K562 (cell line): ENCODE measurements at regions not wholly inside any gene's neighbourhood (a gene's known extent, or its start where the extent isn't known, plus 50 kb on each side); places are given as distances from the start of the nearest gene placed in this dataset.
A peak's percentile ranks its signal among the peaks of the same experiment; 100 is the strongest.

ENCODE experiments used
- BRF1 ChIP-seq: IDR thresholded peaks from 3 replicates; pipeline ENCODE4 v1.6.1; 2011; ENCODE audit warnings: borderline replicate concordance, mild to moderate bottlenecking; ENCODE audit not compliant: insufficient read length; ENCODE audit errors: extremely low read depth
- E2F6 ChIP-seq, 2 experiments: IDR thresholded peaks; 2 replicates each; pipeline ENCODE4 v1.6.1; 2011; ENCODE audit warnings: borderline replicate concordance in 1 of 2, control low read depth in 1 of 2, low read depth in 1 of 2, low read length in 1 of 2, mild to moderate bottlenecking in 1 of 2, mixed read lengths in 1 of 2, moderate library complexity in 1 of 2; ENCODE audit not compliant: insufficient read depth in 1 of 2, insufficient read length in 1 of 2, poor library complexity in 1 of 2, severe bottlenecking in 1 of 2; ENCODE audit errors: extremely low read depth in 1 of 2
- FOXP1 ChIP-seq: sonication (generic); formaldehyde crosslinking; IDR thresholded peaks from 2 replicates; pipeline ENCODE4 v1.8.0; 2022; ENCODE audit warnings: mild to moderate bottlenecking, missing genetic modification reagents
- GABPB1 ChIP-seq: sonication (generic); formaldehyde crosslinking; IDR thresholded peaks from 2 replicates; pipeline ENCODE4 v1.8.0; 2022; ENCODE audit warnings: mild to moderate bottlenecking, missing genetic modification reagents
- GATA2 ChIP-seq: sonication (generic); formaldehyde crosslinking; IDR thresholded peaks from 2 replicates; pipeline ENCODE4 v1.4.0; 2020; ENCODE audit warnings: mild to moderate bottlenecking, missing genetic modification reagents
- GATAD2B ChIP-seq: fragments of 450-650 bp; IDR thresholded peaks from 2 replicates; pipeline ENCODE4 v1.6.1; 2017; ENCODE audit warnings: mild to moderate bottlenecking, borderline replicate concordance
- GTF3C2 ChIP-seq: IDR thresholded peaks from 3 replicates; pipeline ENCODE4 v1.6.1; 2011; ENCODE audit warnings: borderline replicate concordance, mild to moderate bottlenecking, moderate library complexity; ENCODE audit not compliant: insufficient read length; ENCODE audit errors: extremely low read depth
- HDAC3 ChIP-seq: fragments of 450-650 bp; IDR thresholded peaks from 2 replicates; pipeline ENCODE4 v1.6.1; 2018; ENCODE audit warnings: borderline replicate concordance, mild to moderate bottlenecking, moderate library complexity; ENCODE audit not compliant: partially characterized antibody
- KDM4B ChIP-seq, 2 experiments: fragments of 450-650 bp in 1 of 2; sonication (generic) in 1 of 2; IDR thresholded peaks; 2 replicates each; pipeline ENCODE4 v1.6.1; 2016 to 2017; ENCODE audit warnings: borderline replicate concordance in 2 of 2, antibody characterized with exemption in 1 of 2, low read depth in 1 of 2, mild to moderate bottlenecking in 1 of 2
- NR1H2 ChIP-seq: sonication (generic); formaldehyde crosslinking; IDR thresholded peaks from 2 replicates; pipeline ENCODE4 v1.4.0; 2020; ENCODE audit warnings: mild to moderate bottlenecking, missing genetic modification reagents
- NR2C1 ChIP-seq, 2 experiments: fragments of 450-650 bp; IDR thresholded peaks; 2 replicates each; pipeline ENCODE4 v1.6.1; 2017; ENCODE audit warnings: mild to moderate bottlenecking in 2 of 2, antibody characterized with exemption in 1 of 2, inconsistent platforms in 1 of 2, missing compliant biosample characterization in 1 of 2, missing genetic modification characterization in 1 of 2
- NR4A1 ChIP-seq, 2 experiments: fragments of 250-450 bp in 1 of 2; fragments of 450-650 bp in 1 of 2; sonication (Bioruptor Pico) in 1 of 2; IDR thresholded peaks; 2 replicates each; pipeline versions ENCODE4 v1.4.0 to v1.6.1; 2016 to 2020; ENCODE audit warnings: mild to moderate bottlenecking in 2 of 2, missing compliant biosample characterization in 1 of 2, missing genetic modification characterization in 1 of 2, moderate library complexity in 1 of 2
- TCF15 ChIP-seq: fragments of 250-450 bp; sonication (Bioruptor Pico); IDR thresholded peaks from 2 replicates; pipeline ENCODE4 v1.8.0; 2022; ENCODE audit warnings: moderate library complexity, mild to moderate bottlenecking, inconsistent platforms
- TRIM28 ChIP-seq: fragments of 450-650 bp; IDR thresholded peaks from 2 replicates; pipeline ENCODE4 v1.6.1; 2017
- ZBTB11 ChIP-seq, 3 experiments: fragments of 200-800 bp in 1 of 3; fragments of 250-450 bp in 1 of 3; fragments of 450-650 bp in 1 of 3; sonication (Bioruptor Pico) in 1 of 3; sonication (Bioruptor generic) in 1 of 3; formaldehyde crosslinking in 1 of 3; IDR thresholded peaks; 2 replicates each; pipeline versions ENCODE4 v1.6.1 to v1.8.0; 2016 to 2022; ENCODE audit warnings: mild to moderate bottlenecking in 2 of 3, missing genetic modification characterization in 2 of 3, missing compliant biosample characterization in 1 of 3, moderate library complexity in 1 of 3
- ZNF274 ChIP-seq: IDR thresholded peaks from 2 replicates; pipeline ENCODE4 v1.6.1; 2011; ENCODE audit warnings: low read depth, mild to moderate bottlenecking, low read length, moderate library complexity, borderline replicate concordance
- ZNF324 ChIP-seq: fragments of 250-450 bp; sonication (Bioruptor Pico); IDR thresholded peaks from 2 replicates; pipeline ENCODE4 v1.4.0; 2020; ENCODE audit warnings: mild to moderate bottlenecking
- ZNF41 ChIP-seq: fragments of 250-450 bp; sonication (Bioruptor Pico); conservative IDR thresholded peaks from 2 replicates; pipeline ENCODE4 v1.4.0; 2020; ENCODE audit warnings: mild to moderate bottlenecking

- TF ChIP-seq HDAC3: peak; percentile 87
- TF ChIP-seq GABPB1 (CRISPR knock-in tag): no peak
- TF ChIP-seq NR1H2: no peak
- no peak for TF ChIP-seq NR4A1 (CRISPR knock-in tag; IDR thresholded peaks at IDR 0.05)
- TF ChIP-seq NR4A1 (tag; IDR thresholded peaks at IDR 0.05): peak; percentile 89
- TF ChIP-seq BRF1: no peak
- no peak for TF ChIP-seq KDM4B (IDR thresholded peaks at IDR 0.05; ENCODE audit: borderline replicate concordance in 2 of 2, low read depth in 1 of 2)
- no peak for TF ChIP-seq TCF15 (CRISPR knock-in tag)
- no peak for TF ChIP-seq ZNF41
- TF ChIP-seq TRIM28: 0 out of 2 replicates have a peak, but pooled peaks have one; percentile 57
- TF ChIP-seq FOXP1 (CRISPR knock-in tag): 0 out of 2 replicates have a peak, but pooled peaks have one; percentile 28
- no peak for TF ChIP-seq ZNF324 (CRISPR knock-in tag)
- TF ChIP-seq GTF3C2: no peak
- no peak; the same call in 1 of the 2 replicates for TF ChIP-seq GATAD2B
- no peak; the same call in 1 of the 2 replicates for TF ChIP-seq NR2C1 (IDR thresholded peaks at IDR 0.05)
- TF ChIP-seq NR2C1 (tag; IDR thresholded peaks at IDR 0.05): peak; percentile 65; the same call in 1 of the 2 replicates
- peak in 1 of 3 experiments; percentile 48; a peak in 1 of 6 replicates for TF ChIP-seq ZBTB11 (CRISPR knock-in tag; IDR thresholded peaks at IDR 0.05)
- no peak for TF ChIP-seq E2F6 (IDR thresholded peaks at IDR 0.05; ENCODE audit: borderline replicate concordance in 1 of 2, extremely low read depth in 1 of 2, insufficient read depth in 1 of 2, insufficient read length in 1 of 2, low read depth in 1 of 2, low read length in 1 of 2, poor library complexity in 1 of 2, severe bottlenecking in 1 of 2)
- peak; percentile 98 for TF ChIP-seq GATA2 (CRISPR knock-in tag)
- 0 out of 2 replicates have a peak, but pooled peaks have one; percentile 38 for TF ChIP-seq ZNF274
These were observed 80.7 kb upstream of the NABP1 start (continued) for GRCh38 chr2:191597186-191597751.
